Keratinocyte (primary cell): ENCODE measurements at regions not wholly inside any gene's neighbourhood (a gene's known extent, or its start where the extent isn't known, plus 50 kb on each side); places are given as distances from the start of the nearest gene placed in this dataset.

Source experiments
- DNase-seq: peaks from one replicate; pipeline ENCODE4 v3.0.0-alpha.2; 2011; ENCODE audit warnings: low read depth, missing footprints, low spot score
- FAIRE-seq: peaks from 2 replicates; lab custom pipeline; 2011; peaks lifted over from hg19 to GRCh38; lab: Jason Lieb, UNC
- H2AFZ ChIP-seq: 2 replicates; pipeline ENCODE4 v1.6.0; 2012; ENCODE audit warnings: low read length, control low read depth, inconsistent platforms; ENCODE audit not compliant: control insufficient read depth
- H3K27ac ChIP-seq: 2 replicates; pipeline ENCODE4 v1.5.1; 2011; ENCODE audit warnings: low read length; ENCODE audit not compliant: control insufficient read depth, insufficient read depth
- H3K27me3 ChIP-seq: 3 replicates; pipeline ENCODE4 v1.6.0; 2011; ENCODE audit warnings: low read length; ENCODE audit not compliant: control insufficient read depth, insufficient read depth; ENCODE audit errors: extremely low read depth
- H3K36me3 ChIP-seq, 2 experiments: 2 replicates in 1 of 2; 3 replicates in 1 of 2; pipeline ENCODE4 v1.5.1; 2011; ENCODE audit warnings: low read length in 2 of 2, mild to moderate bottlenecking in 1 of 2; ENCODE audit not compliant: control insufficient read depth in 2 of 2, insufficient read depth in 2 of 2; ENCODE audit errors: extremely low read depth in 1 of 2
- H3K4me1 ChIP-seq: 3 replicates; pipeline ENCODE4 v1.5.1; 2011; ENCODE audit warnings: low read length; ENCODE audit not compliant: control insufficient read depth, insufficient read depth; ENCODE audit errors: extremely low read depth
- H3K4me2 ChIP-seq: 3 replicates; pipeline ENCODE4 v1.6.0; 2011; ENCODE audit warnings: low read depth, low read length; ENCODE audit not compliant: control insufficient read depth, insufficient read depth; ENCODE audit errors: extremely low read depth
- H3K4me3 ChIP-seq, 3 experiments: fragments of 200-600 bp in 1 of 3; sonication (generic) in 1 of 3; 2 replicates in 2 of 3; 3 replicates in 1 of 3; pipeline ENCODE4 v1.5.1; 2011 to 2016; ENCODE audit warnings: low read length in 3 of 3, mild to moderate bottlenecking in 3 of 3, control low read depth in 2 of 3, inconsistent platforms in 1 of 3, low read depth in 1 of 3, mixed read lengths in 1 of 3, mixed run types in 1 of 3, moderate library complexity in 1 of 3; ENCODE audit not compliant: control insufficient read depth in 2 of 3, insufficient read depth in 2 of 3; ENCODE audit errors: extremely low read depth in 1 of 3
- H3K79me2 ChIP-seq: 2 replicates; pipeline ENCODE4 v1.6.0; 2012; ENCODE audit warnings: low read length; ENCODE audit not compliant: control insufficient read depth, insufficient read depth
- H3K9ac ChIP-seq: 3 replicates; pipeline ENCODE4 v1.6.0; 2011; ENCODE audit warnings: low read length; ENCODE audit not compliant: control insufficient read depth, insufficient read depth; ENCODE audit errors: extremely low read depth
- H3K9me1 ChIP-seq: 3 replicates; pipeline ENCODE4 v1.6.0; 2011; ENCODE audit warnings: low read length; ENCODE audit not compliant: control insufficient read depth, insufficient read depth; ENCODE audit errors: extremely low read depth
- H3K9me3 ChIP-seq: 2 replicates; pipeline ENCODE4 v1.5.1; 2012; ENCODE audit warnings: low read depth, low read length; ENCODE audit not compliant: control insufficient read depth
- H4K20me1 ChIP-seq: 3 replicates; pipeline ENCODE4 v1.6.0; 2011; ENCODE audit warnings: low read length; ENCODE audit not compliant: control insufficient read depth, insufficient read depth; ENCODE audit errors: extremely low read depth
- CTCF ChIP-seq, 3 experiments: IDR thresholded peaks in 1 of 3; conservative IDR thresholded peaks in 1 of 3; optimal IDR thresholded peaks in 1 of 3; 2 replicates in 2 of 3; 3 replicates in 1 of 3; pipeline versions ENCODE3 to v1.5.1; 2011; ENCODE audit warnings: low read length in 3 of 3, mild to moderate bottlenecking in 3 of 3, moderate library complexity in 2 of 3, control low read depth in 1 of 3, inconsistent platforms in 1 of 3; ENCODE audit not compliant: insufficient read depth in 2 of 3; ENCODE audit errors: extremely low read depth in 1 of 3
- EZH2 ChIP-seq: IDR thresholded peaks from one replicate; pipeline ENCODE4 v1.6.1; 2012; ENCODE audit warnings: inconsistent platforms, mild to moderate bottlenecking, low read length, moderate library complexity
- dilution Hi-C: fragments of 300-500 bp; cut with MboI; formaldehyde crosslinking; loops from one replicate; pipeline ENCODE4 v1.7.0; 2020; ENCODE audit warnings: low sequenced_read_pairs; ENCODE audit not compliant: extremely low pct_ligation_motif_present

GRCh38 chr16:79994418-79994817 lies 393.9 kb upstream of the MAF start:
- H3K27me3 ChIP-seq, result no peaks in the 10 kb centered on the region
- H4K20me1 ChIP-seq, result no peaks in the 10 kb centered on the region
- H3K36me3 ChIP-seq, result no peaks in the 10 kb centered on the region
- H3K27ac ChIP-seq, result no peak overlapping the region
- H2AFZ ChIP-seq, result no peak overlapping the region
- FAIRE-seq (no peak), DNase-seq (no peak)
- H3K9ac ChIP-seq, result no peak overlapping the region
- H3K9me3 ChIP-seq, result no peaks in the 10 kb centered on the region
- TF ChIP-seq EZH2 (no peak), CTCF (optimal IDR thresholded peaks at IDR 0.05 in 1 of 3, IDR thresholded peaks at IDR 0.05 in 1 of 3, conservative IDR thresholded peaks at IDR 0.05 in 1 of 3; ENCODE audit: extremely low read depth in 1 of 3, insufficient read depth in 2 of 3, low read length in 3 of 3) (no peak)
- no peak overlapping the region for H3K4me3 ChIP-seq
- H3K4me1 ChIP-seq, result no peaks in the 10 kb centered on the region
- no peak overlapping the region for H3K4me2 ChIP-seq
- no peaks in the 10 kb centered on the region for H3K9me1 ChIP-seq
- dilution Hi-C loops, result no loop called here
- no peaks in the 10 kb centered on the region for H3K79me2 ChIP-seq

- Histone ChIP-seq H3K27ac (no peak overlapping the region), H3K27me3 (no peaks in the 10 kb centered on the region), H3K4me1 (no peaks in the 10 kb centered on the region), H4K20me1 (no peaks in the 10 kb centered on the region), H3K4me2 (no peak overlapping the region), H3K79me2 (no peaks in the 10 kb centered on the region), H2AFZ (no peak overlapping the region), H3K4me3 (no peak overlapping the region), H3K9me3 (no peaks in the 10 kb centered on the region), H3K36me3 (no peaks in the 10 kb centered on the region), H3K9ac (no peak overlapping the region), H3K9me1 (no peaks in the 10 kb centered on the region)
- dilution Hi-C loops, result no loop called here
- TF ChIP-seq CTCF (optimal IDR thresholded peaks at IDR 0.05 in 1 of 3, IDR thresholded peaks at IDR 0.05 in 1 of 3, conservative IDR thresholded peaks at IDR 0.05 in 1 of 3; ENCODE audit: extremely low read depth in 1 of 3, insufficient read depth in 2 of 3, low read length in 3 of 3) (no peak), EZH2 (no peak)
- FAIRE-seq (no peak), DNase-seq (no peak)
Measured at GRCh38 chr16:79993629-79994209, 393.2 kb upstream of the MAF start.
